GM12874 (cell line): ENCODE measurements at regions not wholly inside any gene's neighbourhood (a gene's known extent, or its start where the extent isn't known, plus 50 kb on each side); places are given as distances from the start of the nearest gene placed in this dataset.

Source experiments
- CTCF ChIP-seq: IDR thresholded peaks from 2 replicates; pipeline ENCODE4 v1.5.1; 2011; ENCODE audit warnings: low read depth, mild to moderate bottlenecking, control low read depth, low read length, moderate library complexity; ENCODE audit not compliant: insufficient read depth

DNA sequence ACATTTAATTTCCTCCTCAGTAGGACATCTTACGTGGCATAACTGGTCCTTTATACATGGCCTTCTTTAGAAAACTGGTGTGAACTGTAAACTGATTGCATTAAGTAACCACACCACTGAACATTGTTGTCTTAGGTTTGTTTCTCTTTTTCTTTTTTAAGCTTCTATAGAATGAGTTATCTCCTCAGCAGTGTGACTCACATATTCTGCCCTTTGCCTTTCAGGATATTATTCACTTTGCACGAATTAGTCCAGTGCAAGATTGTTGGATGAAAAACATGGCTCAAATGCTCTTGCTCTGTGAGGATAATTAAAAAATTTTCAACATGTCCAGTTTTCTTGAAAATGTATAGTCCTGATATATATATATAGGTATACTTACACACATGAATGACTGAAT lies 147.6 kb downstream of the KBTBD8 start:
- no peak for TF ChIP-seq CTCF

DNA sequence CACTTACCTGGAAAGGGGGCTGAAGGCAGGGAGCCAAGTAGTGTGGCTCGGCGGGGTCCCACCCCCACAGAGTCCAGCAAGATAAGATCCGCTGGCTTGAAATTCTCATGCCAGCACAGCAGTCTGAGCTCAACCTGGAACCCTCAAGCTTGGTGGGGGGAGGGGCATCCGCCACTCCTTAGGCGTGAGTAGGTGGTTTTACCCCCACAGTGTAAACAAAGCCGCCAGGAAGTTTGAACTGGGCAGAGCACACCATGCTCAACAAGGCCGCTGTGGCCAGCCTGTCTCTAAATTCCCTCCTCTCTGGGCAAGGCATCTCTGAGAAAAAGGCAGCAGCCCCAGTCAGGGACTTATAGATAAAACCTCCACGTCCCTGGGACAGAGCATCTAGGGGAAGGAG lies 156.3 kb downstream of the KBTBD8 start:
- no peak for TF ChIP-seq CTCF

DNA sequence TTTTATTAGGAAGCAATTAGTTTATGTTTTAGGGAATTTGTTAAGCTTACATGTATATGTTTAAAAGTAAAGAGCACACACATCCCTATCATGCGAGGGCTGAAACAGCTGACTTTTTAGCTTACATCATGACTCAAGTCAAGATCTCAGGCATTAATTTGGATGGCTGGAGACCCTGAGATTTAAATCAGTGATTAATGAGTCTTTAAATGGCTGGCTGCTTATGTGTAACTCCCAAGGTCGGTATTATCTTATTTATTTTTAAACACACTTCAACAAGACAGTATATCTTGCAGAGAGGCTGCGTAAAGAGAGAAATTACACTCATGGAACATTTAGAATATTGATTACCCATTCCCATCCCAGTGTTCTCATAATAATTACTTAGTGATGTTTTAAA lies 169.4 kb downstream of the KBTBD8 start:
- TF ChIP-seq CTCF, result no peak

GRCh38 chr3:67171841-67172240 lies 173.7 kb downstream of the KBTBD8 start:
- TF ChIP-seq CTCF, result no peak

GRCh38 chr3:67176396-67176795 lies 178.3 kb downstream of the KBTBD8 start:
- TF ChIP-seq CTCF, result no peak

DNA sequence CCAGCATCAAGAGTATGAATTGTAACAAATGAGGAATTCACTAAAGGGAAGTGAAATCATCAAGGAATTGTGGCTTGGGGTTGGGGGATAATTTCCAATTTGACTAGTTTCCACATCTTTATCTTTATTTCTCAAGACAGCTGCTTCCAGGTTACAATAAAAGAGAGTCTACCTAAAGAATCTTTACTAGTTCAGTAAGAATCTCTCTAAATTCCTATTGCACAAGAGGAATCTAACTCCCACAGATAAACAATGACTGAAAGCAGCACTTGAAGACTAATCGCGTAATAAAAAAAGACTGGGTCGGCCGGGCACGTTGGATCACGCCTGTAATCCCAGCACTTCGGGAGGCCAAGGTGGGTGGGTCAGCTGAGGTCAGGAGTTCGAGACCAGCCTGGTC lies 194.4 kb downstream of the KBTBD8 start:
- TF ChIP-seq CTCF, result no peak

DNA sequence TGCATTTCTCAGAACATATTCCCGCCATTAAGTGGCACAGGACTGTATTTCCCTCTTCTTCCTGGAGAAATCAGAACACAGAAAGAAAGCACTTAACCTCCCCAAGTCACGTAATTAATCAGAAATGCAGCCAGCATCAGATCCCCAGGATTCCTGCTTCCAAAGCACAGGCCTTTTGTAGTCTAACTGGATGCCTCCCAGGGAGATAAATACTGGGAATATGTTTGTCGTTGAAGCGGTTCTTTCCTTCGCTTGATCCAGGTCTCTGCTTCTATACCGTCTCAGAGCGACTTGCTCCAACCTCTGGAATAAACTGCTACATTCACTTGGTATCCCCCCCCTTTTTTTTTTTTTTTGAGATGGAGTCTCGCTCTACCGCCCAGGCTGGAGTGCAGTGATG lies 198.6 kb downstream of the KBTBD8 start:
- no peak for TF ChIP-seq CTCF

DNA sequence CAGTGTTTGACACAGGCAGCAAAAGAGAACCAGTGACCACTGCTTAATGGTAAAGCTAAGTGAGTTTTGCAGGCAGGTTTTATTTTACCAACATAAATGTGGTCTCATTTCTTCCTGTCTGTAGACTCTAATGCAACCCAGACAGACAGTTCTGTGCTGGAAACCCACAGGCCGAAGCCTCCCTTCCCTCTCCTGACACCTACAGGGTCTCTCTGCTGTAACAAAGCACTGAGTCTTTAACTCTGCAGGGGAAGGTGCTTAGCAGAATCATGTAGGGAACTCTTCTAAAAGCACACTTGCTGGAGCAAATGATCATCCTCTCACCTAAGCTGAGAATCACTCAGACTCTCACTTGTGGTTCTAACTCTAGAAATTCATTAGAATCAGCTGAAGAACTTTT lies 200.3 kb downstream of the KBTBD8 start:
- no peak for TF ChIP-seq CTCF
